ENCODE measurements at regions not wholly inside any gene's neighbourhood (a gene's known extent, or its start where the extent isn't known, plus 50 kb on each side); places are given as distances from the start of the nearest gene placed in this dataset.

GRCh38 chr12:65634061-65634460, 190.2 kb upstream of the HMGA2 start:
- Histone ChIP-seq H3K9me3 (no peaks in the 10 kb centered on the region), H3K36me3 (no peaks in the 10 kb centered on the region), H3K9ac (no peak overlapping the region), H3K27ac (no peak overlapping the region), H3K4me3 (no peak overlapping the region), H3K4me2 (no peak overlapping the region), H4K20me1 (no peaks in the 10 kb centered on the region), H3K4me1 (no peaks in the 10 kb centered on the region), H3K27me3 (no peaks in the 10 kb centered on the region)
- TF ChIP-seq Cebpa-rat (IDR thresholded peaks at IDR 0.05), result no peak

- Histone ChIP-seq H3K9me3 (no peaks in the 10 kb centered on the region), H3K4me1 (no peaks in the 10 kb centered on the region), H3K27me3 (no peaks in the 10 kb centered on the region), H3K4me2 (no peak overlapping the region), H3K36me3 (no peaks in the 10 kb centered on the region), H3K9ac (no peak overlapping the region), H3K4me3 (no peak overlapping the region), H3K27ac (no peak overlapping the region), H4K20me1 (no peaks in the 10 kb centered on the region)
- no peak for TF ChIP-seq Cebpa-rat (IDR thresholded peaks at IDR 0.05)
These were observed 189.5 kb upstream of the HMGA2 start for GRCh38 chr12:65634626-65635331.

GRCh38 chr12:65636436-65636835, 187.8 kb upstream of the HMGA2 start:
- H4K20me1 ChIP-seq, result no peaks in the 10 kb centered on the region
- H3K4me3 ChIP-seq, result no peak overlapping the region
- no peak overlapping the region for H3K9ac ChIP-seq
- no peaks in the 10 kb centered on the region for H3K36me3 ChIP-seq
- H3K27me3 ChIP-seq, result no peaks in the 10 kb centered on the region
- no peak overlapping the region for H3K27ac ChIP-seq
- no peak overlapping the region for H3K4me2 ChIP-seq
- TF ChIP-seq Cebpa-rat (IDR thresholded peaks at IDR 0.05), result no peak
- no peaks in the 10 kb centered on the region for H3K4me1 ChIP-seq
- H3K9me3 ChIP-seq, result no peaks in the 10 kb centered on the region

GRCh38 chr12:65637150-65637549, 187.1 kb upstream of the HMGA2 start:
- Histone ChIP-seq H3K4me3 (no peak overlapping the region), H3K27me3 (no peaks in the 10 kb centered on the region), H3K4me2 (no peak overlapping the region), H3K27ac (no peak overlapping the region), H3K9me3 (no peaks in the 10 kb centered on the region), H3K36me3 (no peaks in the 10 kb centered on the region), H3K4me1 (no peaks in the 10 kb centered on the region), H3K9ac (no peak overlapping the region), H4K20me1 (no peaks in the 10 kb centered on the region)
- TF ChIP-seq Cebpa-rat (IDR thresholded peaks at IDR 0.05), result no peak

GRCh38 chr12:65637774-65638173, 186.5 kb upstream of the HMGA2 start:
- Histone ChIP-seq H3K4me3 (no peak overlapping the region), H3K9ac (no peak overlapping the region), H3K27me3 (no peaks in the 10 kb centered on the region), H3K4me1 (no peaks in the 10 kb centered on the region), H4K20me1 (no peaks in the 10 kb centered on the region), H3K9me3 (no peaks in the 10 kb centered on the region), H3K36me3 (no peaks in the 10 kb centered on the region), H3K27ac (no peak overlapping the region), H3K4me2 (no peak overlapping the region)
- TF ChIP-seq Cebpa-rat (IDR thresholded peaks at IDR 0.05), result no peak

- Histone ChIP-seq H3K36me3 (no peaks in the 10 kb centered on the region), H4K20me1 (no peaks in the 10 kb centered on the region), H3K4me1 (no peaks in the 10 kb centered on the region), H3K9me3 (no peaks in the 10 kb centered on the region), H3K4me3 (no peak overlapping the region), H3K9ac (no peak overlapping the region), H3K4me2 (no peak overlapping the region), H3K27me3 (no peaks in the 10 kb centered on the region), H3K27ac (no peak overlapping the region)
- no peak for TF ChIP-seq Cebpa-rat (IDR thresholded peaks at IDR 0.05)
These were observed 186.0 kb upstream of the HMGA2 start for GRCh38 chr12:65638324-65638723.

- H3K4me3 ChIP-seq, result no peak overlapping the region
- no peaks in the 10 kb centered on the region for H3K27me3 ChIP-seq
- H3K4me2 ChIP-seq, result no peak overlapping the region
- H3K27ac ChIP-seq, result no peak overlapping the region
- H4K20me1 ChIP-seq, result no peaks in the 10 kb centered on the region
- no peaks in the 10 kb centered on the region for H3K9me3 ChIP-seq
- H3K36me3 ChIP-seq, result no peaks in the 10 kb centered on the region
- no peaks in the 10 kb centered on the region for H3K4me1 ChIP-seq
- H3K9ac ChIP-seq, result no peak overlapping the region
- TF ChIP-seq Cebpa-rat (IDR thresholded peaks at IDR 0.05), result no peak
These were observed 183.8 kb upstream of the HMGA2 start for GRCh38 chr12:65640489-65640901.

- H3K27ac ChIP-seq, result no peak overlapping the region
- H3K4me1 ChIP-seq, result no peaks in the 10 kb centered on the region
- H3K9me3 ChIP-seq, result no peaks in the 10 kb centered on the region
- no peaks in the 10 kb centered on the region for H4K20me1 ChIP-seq
- no peaks in the 10 kb centered on the region for H3K27me3 ChIP-seq
- no peak for TF ChIP-seq Cebpa-rat (IDR thresholded peaks at IDR 0.05)
- no peaks in the 10 kb centered on the region for H3K36me3 ChIP-seq
- H3K9ac ChIP-seq, result no peak overlapping the region
- H3K4me2 ChIP-seq, result no peak overlapping the region
- no peak overlapping the region for H3K4me3 ChIP-seq
These were observed 182.1 kb upstream of the HMGA2 start for GRCh38 chr12:65642061-65642661.

GRCh38 chr12:65643171-65643570, 181.1 kb upstream of the HMGA2 start:
- Histone ChIP-seq H3K9me3 (no peaks in the 10 kb centered on the region), H3K4me2 (no peak overlapping the region), H3K4me1 (no peaks in the 10 kb centered on the region), H4K20me1 (no peaks in the 10 kb centered on the region), H3K27ac (no peak overlapping the region), H3K4me3 (no peak overlapping the region), H3K9ac (no peak overlapping the region), H3K36me3 (no peaks in the 10 kb centered on the region), H3K27me3 (no peaks in the 10 kb centered on the region)
- no peak for TF ChIP-seq Cebpa-rat (IDR thresholded peaks at IDR 0.05)

- H3K36me3 ChIP-seq, result no peaks in the 10 kb centered on the region
- TF ChIP-seq Cebpa-rat (IDR thresholded peaks at IDR 0.05), result no peak
- no peaks in the 10 kb centered on the region for H3K27me3 ChIP-seq
- H3K4me1 ChIP-seq, result no peaks in the 10 kb centered on the region
- H3K27ac ChIP-seq, result no peak overlapping the region
- H3K4me2 ChIP-seq, result no peak overlapping the region
- H3K4me3 ChIP-seq, result no peak overlapping the region
- no peak overlapping the region for H3K9ac ChIP-seq
- H4K20me1 ChIP-seq, result no peaks in the 10 kb centered on the region
- H3K9me3 ChIP-seq, result no peaks in the 10 kb centered on the region
These were observed 180.5 kb upstream of the HMGA2 start for GRCh38 chr12:65643595-65644386.

All from BLaER1 (cell line).